ENCODE measurements at regions not wholly inside any gene's neighbourhood (a gene's known extent, or its start where the extent isn't known, plus 50 kb on each side); places are given as distances from the start of the nearest gene placed in this dataset.

GRCh38 chr5:17788351-17788750, 154.1 kb downstream of the TAF11L14 start:
- Histone ChIP-seq H2AFZ (replicated peaks; ENCODE audit: low read length, poor library complexity) (no peak overlapping the region), H3K4me2 (ENCODE audit: low read depth, low read length) (no peak overlapping the region), H3K14ac (replicated peaks; ENCODE audit: low read depth, low read length) (no peak overlapping the region), H2AK5ac (ENCODE audit: low read depth, low read length) (no peak overlapping the region), H3K9me1 (ENCODE audit: insufficient read depth, low read length) (no peaks in the 10 kb centered on the region), H2AK9ac (replicated peaks; ENCODE audit: low read depth, low read length, poor library complexity) (no peak overlapping the region), H3K4me1 (ENCODE audit: control insufficient read depth, insufficient read depth, low read length) (no peaks in the 10 kb centered on the region), H3K18ac (ENCODE audit: low read depth, low read length) (no peak overlapping the region), H3K9ac (ENCODE audit: low read depth, low read length) (no peak overlapping the region), H2BK120ac (ENCODE audit: low read depth, low read length) (no peak overlapping the region), H3K79me1 (ENCODE audit: low read depth in 1 of 2, low read length in 2 of 2) (no peaks in the 10 kb centered on the region), H2BK5ac (ENCODE audit: low read depth, low read length, poor library complexity, severe bottlenecking) (no peak overlapping the region), H3K9me3 (ENCODE audit: control insufficient read depth, insufficient read depth, low read length) (no peaks in the 10 kb centered on the region), H3K56ac (ENCODE audit: extremely low read depth, insufficient read depth, low read length) (no peak overlapping the region), H3K4ac (ENCODE audit: low read depth, low read length) (no peak overlapping the region), H3K36me3 (ENCODE audit: control insufficient read depth, insufficient read depth, low read length) (no peaks in the 10 kb centered on the region), H4K91ac (ENCODE audit: insufficient read depth, low read depth, low read length) (no peak overlapping the region), H4K8ac (ENCODE audit: low read depth in 2 of 2, low read length in 2 of 2) (no peak overlapping the region), H3K23ac (ENCODE audit: low read depth, low read length) (no peak overlapping the region), H4K5ac (ENCODE audit: low read depth, low read length) (no peak overlapping the region), H2BK20ac (ENCODE audit: low read depth, low read length) (no peak overlapping the region), H3K4me3 (ENCODE audit: insufficient read depth, low read depth, low read length) (no peak overlapping the region), H4K20me1 (ENCODE audit: insufficient read depth, low read length) (no peaks in the 10 kb centered on the region), H3K27ac (ENCODE audit: insufficient read depth, low read length) (no peak overlapping the region), H3K27me3 (ENCODE audit: control insufficient read depth, insufficient read depth, low read length) (no peaks in the 10 kb centered on the region), H2BK15ac (ENCODE audit: low read depth, low read length) (no peak overlapping the region)
- dilution Hi-C loops (cut with HindIII; ENCODE audit: low sequenced_read_pairs, unreplicated experiment) (no loop called here), intact Hi-C loops (cut with micrococcal nuclease) (no loop called here), in situ Hi-C loops (cut with MboI; ENCODE audit: low sequenced_read_pairs) (no loop called here)
- ChIA-PET POLR2A (ENCODE audit: unreplicated experiment) (no interaction called here), CTCF (no interaction called here)
- BruUV-seq (replicated peaks): no TSS peak
- ATAC-seq (ENCODE audit: low read depth) (no peak), DNase-seq (no peak)
- no peak for TF ChIP-seq MXI1 (IDR thresholded peaks at IDR 0.05; ENCODE audit: borderline replicate concordance, low read depth, low read length)
- TF ChIP-seq POLR2A (IDR thresholded peaks at IDR 0.05; ENCODE audit: low read depth, low read length): no peak
- no peak for TF ChIP-seq CTCF (conservative IDR thresholded peaks at IDR 0.05; ENCODE audit: low read depth, low read length)
- no peak for TF ChIP-seq NFE2L2 (IDR thresholded peaks at IDR 0.05; ENCODE audit: low read depth, low read length)
- no peak for TF ChIP-seq RAD21 (IDR thresholded peaks at IDR 0.05; ENCODE audit: low read length)
- TF ChIP-seq USF2 (IDR thresholded peaks at IDR 0.05; ENCODE audit: low read depth, low read length): no peak
- no peak for TF ChIP-seq MAZ (IDR thresholded peaks at IDR 0.05; ENCODE audit: borderline replicate concordance, low read depth, low read length)
- no peak for TF ChIP-seq RCOR1 (IDR thresholded peaks at IDR 0.05; ENCODE audit: insufficient replicate concordance, low read length)
- no peak for TF ChIP-seq MAFK (IDR thresholded peaks at IDR 0.05; ENCODE audit: low read depth, low read length)
- no peak for TF ChIP-seq CHD1 (IDR thresholded peaks at IDR 0.05; ENCODE audit: low read depth, low read length)
- TF ChIP-seq RFX5 (IDR thresholded peaks at IDR 0.05; ENCODE audit: low read depth, low read length): no peak
- TF ChIP-seq FOS (IDR thresholded peaks at IDR 0.05; ENCODE audit: low read depth, low read length): no peak
- no peak for TF ChIP-seq ELK1 (IDR thresholded peaks at IDR 0.05; ENCODE audit: borderline replicate concordance, low read depth, low read length)
- no peak for TF ChIP-seq CEBPB (IDR thresholded peaks at IDR 0.05; ENCODE audit: low read depth, low read length)
- no peak for TF ChIP-seq BHLHE40 (IDR thresholded peaks at IDR 0.05; ENCODE audit: low read depth, low read length)
- no peak for TF ChIP-seq SMC3 (IDR thresholded peaks at IDR 0.05; ENCODE audit: low read depth, low read length)

All from IMR-90 (cell line).